HG02970 (cell line): ENCODE measurements at regions not wholly inside any gene's neighbourhood (a gene's known extent, or its start where the extent isn't known, plus 50 kb on each side); places are given as distances from the start of the nearest gene placed in this dataset.

Source experiments
- ATAC-seq: cut with Tn5 transposase; IDR thresholded peaks from one replicate; pipeline ENCODE4 v1.9.1; 2021; ENCODE audit warnings: mild to moderate bottlenecking, moderate library complexity, moderate number of reproducible peaks; ENCODE audit not compliant: unreplicated experiment, low FRiP score

DNA sequence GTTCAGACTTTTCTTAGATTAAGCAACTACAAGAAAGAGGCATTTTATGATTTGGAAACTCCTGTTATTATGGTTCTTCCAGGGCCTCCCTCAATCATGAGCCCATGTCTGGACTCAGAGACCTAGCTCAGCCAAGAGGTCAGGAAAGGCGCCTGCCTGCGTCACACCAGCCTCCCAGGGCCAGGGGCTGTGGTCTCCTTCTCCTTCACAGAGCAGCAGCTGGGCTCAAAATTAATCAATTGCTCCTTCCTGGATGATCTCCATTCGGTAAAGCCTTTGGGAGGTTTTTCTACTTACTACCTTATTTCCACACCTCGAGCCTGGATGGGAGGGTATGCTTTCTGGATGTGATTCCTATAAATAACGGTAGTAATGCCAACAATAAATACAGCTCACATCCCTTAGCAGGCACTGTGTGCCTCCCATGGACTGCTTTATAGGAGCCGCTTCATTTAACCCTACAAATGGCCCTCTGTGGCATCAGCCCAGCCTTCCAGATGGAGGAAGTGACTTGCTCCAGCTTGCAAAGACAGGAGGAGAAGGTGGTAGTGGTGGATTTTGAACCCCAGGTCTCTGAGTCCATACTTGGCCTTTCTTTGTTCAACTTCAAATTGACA is 1445.6 kb downstream of the TBC1D22A start:
- ATAC-seq, result no peak

- ATAC-seq, result no peak
These were observed 1443.3 kb downstream of the TBC1D22A start for GRCh38 chr22:48205790-48206189.

- ATAC-seq, result no peak
These were observed 1442.7 kb downstream of the TBC1D22A start for GRCh38 chr22:48205161-48205560.

GRCh38 chr22:48204296-48204695 is 1441.8 kb downstream of the TBC1D22A start:
- ATAC-seq, result no peak

DNA sequence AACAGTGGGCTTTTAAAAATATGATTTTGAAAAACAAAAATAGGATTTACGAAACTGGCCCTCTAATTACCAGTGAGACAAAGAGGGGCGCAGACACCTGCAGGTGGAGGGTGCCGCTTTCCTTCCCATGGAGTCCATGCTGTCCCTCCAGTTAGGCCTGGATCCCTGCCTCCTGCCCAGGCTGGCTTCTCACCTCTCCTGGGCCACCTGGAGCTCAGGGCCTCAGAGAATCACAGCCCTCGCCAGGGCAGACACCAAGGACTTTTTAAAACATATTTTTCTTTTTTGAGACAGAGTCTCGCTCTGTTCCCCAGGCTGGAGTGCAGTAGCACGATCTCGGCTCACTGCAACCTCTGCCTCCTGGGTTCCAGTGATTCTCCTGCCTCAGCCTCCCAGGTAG is 1437.2 kb downstream of the TBC1D22A start:
- ATAC-seq, result no peak

GRCh38 chr22:48198489-48199459 is 1436.3 kb downstream of the TBC1D22A start:
- no peak for ATAC-seq

DNA sequence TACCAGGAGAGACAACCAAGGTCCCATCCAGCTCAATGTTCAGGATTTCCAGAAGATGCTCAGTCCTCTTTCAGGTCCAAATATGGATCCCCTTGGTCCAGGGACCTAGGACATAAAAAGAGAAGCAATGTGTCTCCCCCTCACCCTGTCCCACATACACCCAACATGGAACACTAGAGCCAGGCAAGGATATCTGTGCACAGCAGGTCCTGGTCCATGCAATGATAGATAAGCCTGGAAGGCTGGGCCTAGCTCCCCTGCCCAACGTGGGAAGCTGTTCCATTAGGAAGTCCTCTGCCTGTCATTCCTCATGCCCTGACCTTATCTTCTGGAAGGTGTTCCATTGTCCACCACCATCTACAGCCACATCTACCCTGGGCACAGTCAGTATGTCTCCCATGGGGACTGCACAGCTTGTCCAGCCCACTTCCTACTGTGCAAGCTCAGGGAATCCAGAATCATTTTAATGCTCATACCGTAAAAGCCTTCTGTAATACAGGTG is 1434.8 kb downstream of the TBC1D22A start:
- no peak for ATAC-seq

DNA sequence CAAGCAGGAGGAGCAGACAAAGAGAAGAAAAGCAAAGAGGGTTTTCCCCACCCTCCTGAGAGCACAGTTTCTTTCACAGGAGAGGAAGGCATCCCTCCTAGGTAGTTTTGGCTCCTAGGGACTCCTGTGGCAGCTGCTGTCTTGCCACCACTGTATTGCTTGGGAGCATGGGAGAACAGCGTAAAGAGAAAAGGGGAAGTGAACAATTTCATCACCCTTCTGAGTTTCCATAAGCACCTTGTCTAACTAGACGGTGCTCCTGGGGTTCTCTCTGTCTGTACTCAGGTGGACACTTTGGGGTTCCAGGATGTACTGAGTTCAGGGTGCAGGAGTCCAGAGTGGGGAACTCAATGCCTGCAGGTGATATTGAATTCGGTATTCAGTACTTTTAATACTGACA is 1430.5 kb downstream of the TBC1D22A start:
- no peak for ATAC-seq

- no peak for ATAC-seq
These were observed 1429.6 kb downstream of the TBC1D22A start for GRCh38 chr22:48192071-48192470.

- no peak for ATAC-seq
These were observed 1425.8 kb downstream of the TBC1D22A start for GRCh38 chr22:48188231-48188721.

DNA sequence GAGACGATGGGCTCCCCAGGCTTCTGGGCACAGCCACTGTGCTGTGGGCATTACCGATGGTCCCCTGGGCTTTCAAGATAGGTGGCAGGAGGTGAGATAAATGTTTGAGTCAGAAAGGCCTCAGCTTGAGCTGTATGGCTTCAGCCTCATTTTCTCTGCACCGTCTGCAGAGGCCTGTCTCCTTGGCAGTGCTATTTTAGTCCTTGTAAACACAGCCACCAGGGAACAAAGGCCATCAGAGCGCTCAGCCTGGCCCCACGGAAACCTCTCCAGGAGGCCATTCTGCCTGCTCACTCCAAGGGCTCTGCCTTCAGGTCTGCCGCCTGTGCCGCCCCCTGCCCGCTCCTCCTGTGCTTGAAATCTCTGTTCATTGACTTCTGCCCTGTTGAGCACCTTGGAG is 1424.9 kb downstream of the TBC1D22A start:
- no peak for ATAC-seq

- no peak for ATAC-seq
These were observed 1423.8 kb downstream of the TBC1D22A start for GRCh38 chr22:48186146-48186790.

DNA sequence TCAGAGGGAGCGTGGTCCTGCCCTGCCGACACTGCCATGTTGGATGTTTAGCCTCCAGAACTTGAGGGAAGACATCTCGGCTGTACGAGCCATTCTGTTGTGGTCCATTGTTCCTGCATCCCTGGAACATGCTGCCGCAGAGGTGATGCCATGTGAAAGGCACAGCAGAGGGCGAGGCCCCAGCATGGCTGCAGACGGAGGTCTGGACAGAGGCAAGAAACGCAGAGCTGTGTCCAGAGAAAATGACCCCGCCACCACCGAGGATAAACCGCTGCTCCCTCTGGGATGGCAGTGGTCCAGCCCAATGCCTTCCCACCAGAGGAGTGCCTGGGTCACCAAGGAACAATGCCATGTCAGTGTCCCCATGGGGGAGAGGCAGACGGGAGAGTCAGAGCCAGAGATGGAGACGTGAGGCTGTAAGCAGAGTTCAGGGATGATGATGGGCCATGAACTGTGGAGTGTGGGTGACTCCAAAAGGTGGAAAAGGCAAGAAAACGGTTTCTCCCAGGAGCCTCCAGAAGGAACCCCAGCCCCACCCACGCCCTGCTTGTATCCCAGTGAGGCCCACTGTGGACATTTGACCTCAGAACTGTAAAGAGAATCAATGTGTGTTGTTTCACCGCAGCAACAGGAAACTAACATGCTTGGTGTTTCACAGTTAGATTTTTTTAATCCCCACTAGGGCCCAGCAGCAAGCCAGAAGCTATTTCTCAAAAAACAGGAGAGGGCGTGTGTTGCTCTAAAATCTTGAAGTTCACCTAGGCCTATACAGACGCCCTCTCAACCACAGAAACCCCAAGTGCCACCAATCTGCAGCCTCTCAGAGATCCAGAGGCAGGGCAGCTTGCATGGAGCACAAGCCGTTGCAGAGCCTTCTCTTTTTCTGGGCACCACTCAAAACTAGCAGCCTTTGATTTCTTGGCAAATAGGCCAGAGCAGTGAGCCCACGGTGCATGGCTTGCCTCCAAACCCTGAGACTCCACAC is 1422.9 kb downstream of the TBC1D22A start:
- no peak for ATAC-seq

DNA sequence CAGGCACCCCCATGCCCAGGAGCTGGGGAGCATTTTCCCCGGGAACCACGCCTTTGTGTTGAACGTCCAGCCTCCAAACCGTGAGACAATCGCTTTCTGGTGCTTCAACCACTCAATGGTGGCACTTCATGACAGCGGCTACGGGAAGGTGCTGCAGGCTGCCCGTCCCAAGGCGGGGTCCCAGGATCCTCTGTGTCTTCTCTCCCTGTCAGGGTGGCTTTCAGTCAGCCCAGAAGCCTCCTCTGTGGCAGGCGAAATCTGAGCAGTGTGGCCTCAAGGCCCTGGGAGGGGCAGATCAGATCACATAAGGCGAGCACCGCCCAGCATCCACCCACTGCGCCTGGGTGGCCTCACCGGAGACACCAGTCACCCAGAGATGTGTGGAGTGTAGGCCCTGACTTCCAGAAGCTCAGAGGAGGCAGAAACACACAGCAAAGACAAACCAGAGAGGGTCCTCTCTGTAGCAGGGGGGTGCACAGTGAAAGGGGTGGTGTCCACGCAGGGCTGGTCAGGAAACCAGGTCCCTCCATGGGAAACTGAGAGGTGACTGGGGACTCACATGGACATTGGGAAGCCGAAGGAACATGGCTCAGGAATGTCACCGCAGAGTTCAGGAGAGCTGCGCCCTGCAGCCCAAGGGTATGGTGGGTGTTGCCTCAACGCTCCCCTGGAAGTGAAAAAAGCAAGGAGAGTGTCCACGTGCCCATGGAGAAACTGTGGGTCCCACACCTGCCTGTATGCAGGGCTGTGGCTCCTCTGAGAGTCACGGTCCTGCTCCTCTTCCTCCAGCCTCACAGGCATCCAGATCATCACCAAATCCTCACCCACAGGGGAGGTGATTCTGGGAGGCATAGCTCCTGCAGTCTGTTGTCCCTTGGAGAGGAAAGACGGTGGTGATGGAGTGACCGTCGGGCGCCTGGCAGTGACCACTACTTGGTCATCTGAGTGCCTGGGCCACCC is 1420.7 kb downstream of the TBC1D22A start:
- ATAC-seq, result no peak

- ATAC-seq, result no peak
These were observed 1419.6 kb downstream of the TBC1D22A start for GRCh38 chr22:48182031-48182430.

DNA sequence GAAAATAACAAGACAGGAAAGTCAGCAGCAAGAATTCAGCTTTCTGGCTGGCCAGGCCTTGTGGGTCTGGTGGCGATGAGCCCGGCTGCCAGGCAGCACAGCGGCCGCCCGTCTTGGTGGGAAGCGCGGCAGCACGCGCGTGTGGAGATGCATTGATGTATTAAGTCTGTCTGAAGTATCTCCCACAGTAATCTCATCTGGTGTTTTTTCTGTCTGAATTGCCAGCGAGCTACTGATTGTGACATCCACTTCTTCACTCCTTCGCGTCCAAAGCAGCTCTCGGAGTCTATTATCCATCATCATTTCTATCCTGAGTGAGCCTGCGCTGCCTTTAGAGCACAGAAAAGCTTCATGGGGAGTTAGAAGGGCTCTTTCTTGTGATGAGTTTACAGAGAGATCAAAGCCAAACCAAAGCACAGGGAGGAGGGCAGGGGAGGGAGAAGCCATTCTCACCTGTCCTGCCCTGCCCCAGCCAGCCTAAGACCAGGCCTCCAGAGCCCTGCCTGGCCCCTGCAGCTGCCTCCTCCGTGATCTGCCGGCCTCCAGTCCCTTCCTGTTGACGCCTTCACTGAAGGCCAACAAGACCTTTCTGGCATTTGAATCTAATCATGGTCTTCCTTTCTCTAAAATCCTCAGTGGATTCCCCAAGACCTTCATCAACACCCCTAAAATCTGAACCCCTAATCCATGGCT is 1419.0 kb downstream of the TBC1D22A start:
- ATAC-seq, result no peak

GRCh38 chr22:48180631-48181030 is 1418.2 kb downstream of the TBC1D22A start:
- no peak for ATAC-seq
